ENCODE measurements at regions not wholly inside any gene's neighbourhood (a gene's known extent, or its start where the extent isn't known, plus 50 kb on each side); places are given as distances from the start of the nearest gene placed in this dataset.
"Not testable (repeated sequence)": the region's sequence is repeated elsewhere in the genome, so short reads cannot be mapped to it uniquely, and the experiment has no call there.

DNA sequence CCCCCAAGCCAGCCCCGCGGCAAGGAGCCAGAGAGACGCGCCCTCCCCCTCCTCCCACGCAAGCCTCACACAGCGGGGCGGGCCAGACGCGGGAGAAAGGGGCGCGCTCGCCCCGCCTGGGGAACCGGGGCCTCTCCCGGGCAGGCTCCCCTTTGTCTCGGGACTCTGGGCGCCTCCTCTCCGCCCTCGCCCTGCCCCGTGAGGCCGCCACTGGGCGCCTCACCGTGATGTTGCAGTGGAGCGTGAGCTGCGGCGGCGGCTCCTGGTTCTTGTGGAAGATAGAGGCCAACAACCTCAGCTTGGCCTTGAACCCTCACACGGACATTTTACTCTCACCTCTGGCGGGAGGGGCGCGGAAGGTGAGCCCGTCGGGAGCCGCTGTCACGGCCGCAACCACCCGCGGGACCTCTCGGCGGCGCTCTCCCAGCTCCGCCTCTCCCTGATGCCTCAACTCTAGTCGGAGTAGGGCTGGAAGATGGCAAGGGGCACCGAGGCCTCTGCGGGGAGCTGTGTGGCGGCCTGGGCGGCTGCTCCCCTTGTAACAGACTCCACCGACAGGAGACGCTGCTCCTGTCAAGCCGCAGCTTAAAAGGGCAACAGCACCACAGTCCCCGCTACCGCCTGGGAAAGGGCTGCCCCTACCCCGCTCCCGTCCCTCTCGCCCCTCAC is 179.2 kb upstream of the ZSCAN2 start:
- DNase-seq = not testable (repeated sequence)

DNA sequence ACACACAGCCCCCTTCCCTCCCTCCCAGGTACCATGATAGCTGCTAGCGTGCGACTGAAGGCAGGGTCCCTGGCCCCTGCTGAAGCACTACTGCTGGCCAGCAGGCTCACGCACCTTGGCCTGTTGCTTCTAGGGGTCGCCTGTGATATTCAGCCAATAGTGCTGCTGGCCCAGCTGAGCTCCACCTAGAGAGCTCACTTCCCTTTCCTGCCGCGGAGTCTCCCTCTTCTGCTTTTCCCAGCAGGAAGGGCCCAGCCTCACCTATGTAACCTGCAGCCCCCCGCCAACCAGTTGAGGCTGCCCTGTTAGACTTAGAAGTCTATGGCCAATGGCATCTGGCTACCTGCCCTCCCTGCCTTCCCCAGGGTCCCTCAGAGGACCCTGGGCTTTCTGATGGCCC is 175.5 kb upstream of the ZSCAN2 start:
- DNase-seq = not testable (repeated sequence)

GRCh38 chr15:84473305-84473877 is 127.4 kb upstream of the ZSCAN2 start:
- not testable (repeated sequence) for DNase-seq

- not testable (repeated sequence) for DNase-seq
Measured at GRCh38 chr15:84476364-84477033, 124.3 kb upstream of the ZSCAN2 start.

DNA sequence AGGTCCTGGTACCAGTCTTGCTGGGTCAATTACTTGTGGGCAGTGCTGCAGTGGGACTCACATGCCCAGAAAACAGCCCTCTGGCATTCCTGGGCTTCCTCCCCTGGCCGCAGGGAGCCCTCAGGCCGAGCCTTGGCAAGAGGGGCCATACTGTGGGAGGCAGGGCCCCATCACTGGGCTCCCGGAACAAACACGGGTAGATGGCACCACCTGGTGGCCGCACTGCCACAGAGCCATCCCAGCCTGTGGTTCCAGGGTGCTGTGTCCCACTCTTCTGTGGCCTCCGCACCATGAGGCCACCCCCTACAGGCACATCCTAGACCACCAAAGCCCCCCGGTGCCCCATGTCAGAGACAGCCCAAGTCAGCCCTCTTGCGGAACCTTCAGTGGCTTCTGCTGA is 123.3 kb upstream of the ZSCAN2 start:
- DNase-seq = not testable (repeated sequence)

DNA sequence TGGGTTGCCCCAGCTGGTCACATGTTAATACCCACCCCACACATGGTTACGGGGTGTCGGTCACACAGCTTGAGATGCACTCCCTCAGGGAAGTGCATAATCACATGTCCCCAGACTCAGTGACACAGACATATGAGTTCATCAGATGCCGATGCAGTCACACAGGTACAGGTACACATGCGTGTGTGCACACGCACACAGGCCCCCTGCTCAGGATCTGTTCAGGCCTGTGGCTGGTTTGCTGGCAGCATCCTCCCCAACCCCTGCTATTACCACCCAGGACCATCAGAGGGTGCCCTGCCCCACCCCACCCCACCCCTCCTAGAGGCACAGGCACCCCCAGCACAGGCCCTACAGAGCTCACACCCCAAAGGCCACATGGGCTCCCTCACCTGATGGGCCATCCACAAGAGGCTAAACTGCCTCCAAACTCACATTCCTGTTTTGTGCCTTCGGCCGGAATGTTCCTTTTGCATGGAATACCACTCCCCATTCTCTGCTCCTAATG is 120.6 kb upstream of the ZSCAN2 start:
- DNase-seq = not testable (repeated sequence)

DNA sequence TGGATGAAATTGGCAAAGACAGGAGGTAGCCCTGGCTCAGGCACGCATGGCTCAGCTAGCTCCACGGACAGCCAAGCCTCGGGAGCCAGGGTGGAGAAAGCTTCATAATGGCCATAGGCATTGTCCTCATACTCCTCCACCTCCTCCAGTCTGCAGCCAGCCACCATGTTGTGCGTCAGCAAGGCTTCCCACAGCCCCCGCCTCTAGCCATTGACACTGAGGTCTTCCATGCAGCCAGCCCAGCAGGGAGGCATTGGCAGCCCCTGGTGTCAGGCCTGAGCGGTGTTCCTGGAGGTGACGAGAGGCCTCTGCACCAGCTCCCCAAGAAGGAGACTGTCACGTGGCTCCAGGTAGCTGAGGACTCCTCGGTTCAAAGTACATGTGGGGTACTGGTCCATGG is 117.0 kb upstream of the ZSCAN2 start:
- DNase-seq = not testable (repeated sequence)

GRCh38 chr15:84500165-84500889 is 100.5 kb upstream of the ZSCAN2 start:
- DNase-seq = not testable (repeated sequence)

GRCh38 chr15:84503101-84503500 is 97.7 kb upstream of the ZSCAN2 start:
- DNase-seq = not testable (repeated sequence)

GRCh38 chr15:84505552-84505951 is 95.3 kb upstream of the ZSCAN2 start:
- DNase-seq = not testable (repeated sequence)

DNA sequence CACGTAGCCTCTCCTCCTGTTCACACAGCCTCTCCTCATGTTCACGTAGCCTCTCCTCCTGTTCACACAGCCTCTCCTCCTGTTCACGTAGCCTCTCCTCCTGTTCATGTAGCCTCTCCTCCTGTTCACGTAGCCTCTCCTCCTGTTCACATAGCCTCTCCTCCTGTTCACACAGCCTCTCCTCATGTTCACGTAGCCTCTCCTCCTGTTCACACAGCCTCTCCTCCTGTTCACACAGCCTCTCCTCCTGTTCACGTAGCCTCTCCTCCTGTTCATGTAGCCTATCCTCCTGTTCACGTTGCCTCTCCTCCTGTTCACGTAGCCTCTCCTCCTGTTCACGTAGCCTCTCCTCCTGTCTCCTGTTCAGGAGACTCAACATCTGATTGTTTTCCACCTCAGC is 88.5 kb upstream of the ZSCAN2 start:
- not testable (repeated sequence) for DNase-seq

- DNase-seq = not testable (repeated sequence)
Measured at GRCh38 chr15:84516773-84517172, 84.0 kb upstream of the ZSCAN2 start.

- DNase-seq = not testable (repeated sequence)
Measured at GRCh38 chr15:84525491-84526344, 75.1 kb upstream of the ZSCAN2 start.

DNA sequence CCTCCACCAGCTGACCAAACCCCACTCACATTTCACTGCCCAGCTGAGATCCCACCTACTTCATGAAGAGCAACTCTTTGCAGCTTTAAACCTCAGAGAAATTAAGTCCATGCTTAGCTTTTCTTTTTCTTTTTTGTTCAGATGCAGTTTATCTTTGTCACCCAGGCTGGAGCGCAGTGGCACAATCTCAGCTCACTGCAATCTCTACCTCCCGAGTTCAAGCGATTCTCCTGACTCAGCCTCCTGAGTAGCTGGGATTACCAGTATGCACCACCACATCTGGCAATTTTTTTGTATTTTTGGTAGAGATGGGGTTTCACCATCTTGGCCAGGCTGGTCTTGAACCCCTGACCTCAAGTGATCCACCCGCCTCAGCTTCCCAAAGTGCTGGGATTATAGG is 70.1 kb upstream of the ZSCAN2 start:
- not testable (repeated sequence) for DNase-seq

GRCh38 chr15:84531223-84531622 is 69.6 kb upstream of the ZSCAN2 start:
- not testable (repeated sequence) for DNase-seq

DNA sequence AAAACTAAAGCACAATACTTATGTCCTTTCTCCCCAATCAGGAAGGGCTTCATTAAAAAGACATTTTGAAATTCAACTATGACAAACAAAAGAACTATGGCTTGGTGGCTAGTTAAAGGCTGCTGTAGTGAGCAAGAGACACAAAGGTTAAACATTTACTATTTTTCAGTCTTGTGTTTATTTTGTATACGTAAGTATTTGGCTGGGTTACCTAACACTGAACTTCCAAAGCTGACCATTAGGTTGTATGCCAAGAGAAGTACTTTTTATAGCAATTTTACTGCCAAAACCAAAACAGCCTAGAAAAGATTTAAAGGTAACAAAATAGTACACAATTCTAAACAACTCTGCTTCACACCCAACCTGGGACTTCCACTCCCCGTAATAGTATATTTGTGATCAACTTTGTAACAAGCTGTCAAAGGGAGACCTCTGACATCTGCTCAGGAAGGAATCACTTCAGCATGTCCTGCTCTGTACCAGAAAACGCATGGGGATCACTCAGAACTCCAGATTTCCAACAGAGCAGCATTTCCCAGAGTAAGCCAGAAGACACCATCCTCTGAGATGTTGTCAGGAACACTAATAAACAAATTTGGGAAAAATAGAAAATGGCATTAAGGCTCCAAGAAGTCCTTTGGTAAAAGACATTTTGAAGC is 69.0 kb upstream of the ZSCAN2 start:
- peak; percentile 31 for DNase-seq

- DNase-seq = not testable (repeated sequence)
Measured at GRCh38 chr15:84533705-84534104, 67.1 kb upstream of the ZSCAN2 start.

GRCh38 chr15:84534561-84535235 is 66.1 kb upstream of the ZSCAN2 start:
- not testable (repeated sequence) for DNase-seq

DNA sequence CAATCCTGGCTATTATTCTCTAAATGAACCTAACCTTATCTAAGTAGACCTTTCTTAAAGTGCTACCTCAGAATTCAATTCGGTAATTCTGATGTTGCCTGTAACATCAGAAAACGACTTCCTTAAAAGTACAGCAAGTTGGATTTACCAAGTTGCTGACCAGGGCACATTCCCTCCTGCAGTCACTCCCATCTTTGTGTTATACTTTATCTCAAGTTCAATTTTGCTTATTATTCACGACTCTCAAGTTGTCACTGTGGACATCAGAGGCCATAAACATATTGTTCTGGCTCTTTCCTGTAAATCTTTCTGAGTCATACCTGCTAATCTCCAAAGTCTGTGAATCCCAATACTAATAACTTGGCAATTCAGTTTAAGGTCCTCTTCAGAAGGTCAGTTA is 64.6 kb upstream of the ZSCAN2 start:
- DNase-seq = not testable (repeated sequence)

GRCh38 chr15:84544586-84544985 is 56.2 kb upstream of the ZSCAN2 start:
- DNase-seq = not testable (repeated sequence)

DNA sequence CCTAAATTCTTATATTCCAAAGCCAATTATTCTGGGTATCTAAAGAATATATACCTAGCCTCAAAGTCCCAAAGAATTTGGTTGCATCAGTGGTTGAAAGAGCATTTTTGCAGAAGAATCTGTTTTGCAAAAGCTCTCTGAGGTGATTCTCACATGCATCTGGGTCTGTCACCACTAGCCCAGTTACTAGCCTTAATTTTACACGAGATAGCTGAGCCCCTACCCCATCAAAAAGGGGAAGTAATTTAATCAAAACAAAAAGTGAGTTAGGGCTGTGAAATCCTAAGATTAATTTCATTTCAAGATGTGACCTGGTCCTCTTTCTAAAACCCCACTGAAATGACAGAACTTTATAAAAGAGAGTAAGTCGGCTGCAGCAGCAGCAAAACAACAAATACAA is 53.7 kb upstream of the ZSCAN2 start:
- DNase-seq = not testable (repeated sequence)
